ENCODE measurements at regions not wholly inside any gene's neighbourhood (a gene's known extent, or its start where the extent isn't known, plus 50 kb on each side); places are given as distances from the start of the nearest gene placed in this dataset.
A peak's percentile ranks its signal among the peaks of the same experiment; 100 is the strongest.

DNA sequence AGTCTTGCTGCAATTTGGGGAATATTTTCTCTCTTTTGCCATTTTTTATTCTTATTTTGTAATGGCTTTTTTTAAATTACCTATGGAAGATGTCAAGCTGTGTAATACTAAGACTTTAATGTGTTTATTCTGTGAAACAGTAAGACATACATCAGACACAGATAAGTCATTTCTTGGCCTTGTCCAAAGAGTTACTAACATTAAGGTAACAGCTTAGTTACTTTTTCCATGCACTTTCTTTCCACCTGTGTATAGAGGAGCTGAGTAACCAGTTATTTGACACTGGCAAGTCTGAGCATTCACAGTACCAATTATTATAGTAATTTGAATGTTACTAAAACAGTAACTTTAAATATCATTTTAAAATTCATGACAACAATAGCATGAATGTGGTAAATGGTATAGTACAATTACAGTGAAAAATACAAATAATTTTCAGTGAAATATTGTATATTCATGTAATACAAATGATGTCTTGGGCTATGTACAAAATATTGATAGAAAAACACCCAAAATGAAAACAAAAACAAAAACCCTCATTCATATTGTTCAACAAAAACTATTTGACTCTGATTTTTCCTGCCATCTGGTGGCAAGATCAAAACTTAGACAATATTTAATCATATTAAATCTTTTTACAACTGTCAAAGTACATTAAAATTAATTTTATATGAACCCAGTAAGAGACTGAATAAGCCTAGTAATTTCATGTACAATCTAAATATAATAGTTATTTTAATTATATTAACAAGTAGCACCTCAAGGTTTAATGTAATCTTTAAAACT is 259.8 kb upstream of the SEMA3A start:
- TF ChIP-seq, protein P1, sequence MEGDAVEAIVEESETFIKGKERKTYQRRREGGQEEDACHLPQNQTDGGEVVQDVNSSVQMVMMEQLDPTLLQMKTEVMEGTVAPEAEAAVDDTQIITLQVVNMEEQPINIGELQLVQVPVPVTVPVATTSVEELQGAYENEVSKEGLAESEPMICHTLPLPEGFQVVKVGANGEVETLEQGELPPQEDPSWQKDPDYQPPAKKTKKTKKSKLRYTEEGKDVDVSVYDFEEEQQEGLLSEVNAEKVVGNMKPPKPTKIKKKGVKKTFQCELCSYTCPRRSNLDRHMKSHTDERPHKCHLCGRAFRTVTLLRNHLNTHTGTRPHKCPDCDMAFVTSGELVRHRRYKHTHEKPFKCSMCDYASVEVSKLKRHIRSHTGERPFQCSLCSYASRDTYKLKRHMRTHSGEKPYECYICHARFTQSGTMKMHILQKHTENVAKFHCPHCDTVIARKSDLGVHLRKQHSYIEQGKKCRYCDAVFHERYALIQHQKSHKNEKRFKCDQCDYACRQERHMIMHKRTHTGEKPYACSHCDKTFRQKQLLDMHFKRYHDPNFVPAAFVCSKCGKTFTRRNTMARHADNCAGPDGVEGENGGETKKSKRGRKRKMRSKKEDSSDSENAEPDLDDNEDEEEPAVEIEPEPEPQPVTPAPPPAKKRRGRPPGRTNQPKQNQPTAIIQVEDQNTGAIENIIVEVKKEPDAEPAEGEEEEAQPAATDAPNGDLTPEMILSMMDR (IDR thresholded peaks at IDR 0.05): no peak
- Histone ChIP-seq H3K27me3 (ENCODE audit: insufficient read depth in 3 of 3, low read length in 2 of 3) (no peaks in the 10 kb centered on the region), H3K4me3 (no peak overlapping the region), H3K9me3 (no peaks in the 10 kb centered on the region), H3K27ac (no peak overlapping the region), H3K36me3 (ENCODE audit: insufficient read depth in 1 of 2, low read depth in 1 of 2) (no peaks in the 10 kb centered on the region), H3K4me1 (no peaks in the 10 kb centered on the region)
- DNase-seq (no peak), ATAC-seq (no peak)
- intact Hi-C loops (cut with DNase I): no loop called here

DNA sequence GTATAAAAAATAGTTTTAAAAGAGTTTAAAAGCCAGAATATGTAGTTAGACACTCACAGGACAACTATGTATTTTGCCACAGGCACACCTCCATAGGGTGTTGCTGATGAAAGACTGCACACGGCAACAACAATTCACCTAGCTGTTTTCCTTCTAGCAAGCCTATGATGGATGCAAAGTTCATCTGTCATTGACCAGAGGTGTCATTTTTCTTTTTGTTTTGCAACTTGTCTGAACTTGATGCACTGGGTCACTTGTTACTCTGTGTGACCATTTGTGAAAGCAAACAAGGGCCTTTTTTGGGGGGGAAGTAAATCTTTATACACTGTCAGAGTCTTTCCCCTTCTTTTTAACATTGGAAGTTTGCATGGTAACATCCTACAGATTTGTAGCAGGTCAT is 258.0 kb upstream of the SEMA3A start:
- H3K9me3 ChIP-seq: no peaks in the 10 kb centered on the region
- 84 to 96% (median 85%) methylated on average over 1 of the region's 1 CpG for WGBS, 3 donors
- H3K27me3 ChIP-seq (ENCODE audit: insufficient read depth in 3 of 3, low read length in 2 of 3): no peaks in the 10 kb centered on the region
- ATAC-seq (no peak), DNase-seq (no peak)
- TF ChIP-seq, protein P1 (IDR thresholded peaks at IDR 0.05): no peak
- H3K36me3 ChIP-seq (ENCODE audit: insufficient read depth in 1 of 2, low read depth in 1 of 2): no peaks in the 10 kb centered on the region
- no peaks in the 10 kb centered on the region for H3K4me1 ChIP-seq
- H3K27ac ChIP-seq: no peak overlapping the region
- intact Hi-C loops (cut with DNase I): no loop called here
- no peak overlapping the region for H3K4me3 ChIP-seq

DNA sequence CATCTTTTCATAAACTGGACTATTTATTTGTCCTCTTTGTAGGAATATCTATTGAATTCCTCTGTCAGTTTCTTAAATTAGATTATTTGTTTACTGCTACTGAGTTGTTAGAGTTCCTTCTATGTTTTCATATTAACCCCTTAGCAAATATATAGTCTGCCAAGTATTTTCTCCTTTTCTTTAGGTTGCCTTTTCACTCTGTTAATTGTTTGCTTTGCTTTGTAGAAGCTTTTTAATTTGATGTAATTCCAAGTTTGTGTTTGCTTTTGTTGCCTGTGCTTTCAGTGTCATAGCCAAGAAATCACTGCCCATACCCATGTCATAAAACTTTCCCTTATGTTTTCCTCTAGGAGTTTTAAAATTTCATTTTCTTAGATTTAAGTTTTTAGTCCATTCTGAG is 256.2 kb upstream of the SEMA3A start:
- Histone ChIP-seq H3K4me1 (no peaks in the 10 kb centered on the region), H3K27ac (no peak overlapping the region), H3K9me3 (no peaks in the 10 kb centered on the region), H3K36me3 (ENCODE audit: insufficient read depth in 1 of 2, low read depth in 1 of 2) (no peaks in the 10 kb centered on the region), H3K4me3 (no peak overlapping the region), H3K27me3 (ENCODE audit: insufficient read depth in 3 of 3, low read length in 2 of 3) (no peaks in the 10 kb centered on the region)
- TF ChIP-seq, protein P1 (IDR thresholded peaks at IDR 0.05): no peak
- intact Hi-C loops (cut with DNase I): no loop called here
- DNase-seq (no peak), ATAC-seq (no peak)

DNA sequence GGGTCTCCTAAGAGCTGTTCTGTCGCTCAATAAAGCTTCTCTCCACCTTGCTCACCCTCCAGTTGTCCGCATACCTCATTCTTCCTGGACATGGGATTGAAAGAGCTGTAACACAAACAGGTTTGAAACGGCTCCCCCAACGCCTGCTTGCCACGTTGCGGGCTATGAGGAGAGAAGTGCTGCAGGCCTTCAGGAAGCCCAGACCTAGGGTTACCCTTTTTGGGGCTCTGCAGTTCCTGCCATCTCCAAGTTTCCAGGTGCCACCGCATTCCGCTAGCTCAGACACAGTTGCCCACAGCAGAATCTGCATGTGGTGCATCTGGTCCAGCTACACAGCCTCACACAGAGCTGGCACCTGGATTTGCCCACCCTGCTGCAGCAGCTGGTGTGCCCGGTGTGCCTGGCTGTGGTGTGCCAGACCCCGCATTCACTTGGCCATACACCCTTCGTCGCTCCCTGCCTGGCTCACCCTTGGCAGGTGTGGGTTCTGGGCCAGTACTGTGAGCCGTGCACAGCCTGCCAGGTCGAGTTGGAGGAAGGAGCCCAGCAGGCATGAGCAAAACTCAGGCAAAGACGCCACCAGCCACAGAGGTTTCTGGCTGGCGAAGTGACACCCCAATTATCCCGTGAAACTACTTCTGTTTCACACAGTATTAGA is 253.2 kb upstream of the SEMA3A start:
- peak in 1 of 2 donors; percentile 30 for DNase-seq
- WGBS, 3 donors: 55 to 84% (median 66%) methylated on average over 17 of the region's 17 CpGs

More for the DNA sequence above, 253.2 kb upstream of the SEMA3A start:
- H3K4me1 ChIP-seq: no peaks in the 10 kb centered on the region
- no peaks in the 10 kb centered on the region for H3K27me3 ChIP-seq (ENCODE audit: insufficient read depth in 3 of 3, low read length in 2 of 3)
- no peak overlapping the region for H3K27ac ChIP-seq
- no peak for ATAC-seq
- H3K9me3 ChIP-seq: no peaks in the 10 kb centered on the region
- H3K4me3 ChIP-seq: no peak overlapping the region
- intact Hi-C loops (cut with DNase I): no loop called here
- TF ChIP-seq, protein P1 (IDR thresholded peaks at IDR 0.05): no peak
- H3K36me3 ChIP-seq (ENCODE audit: insufficient read depth in 1 of 2, low read depth in 1 of 2): no peaks in the 10 kb centered on the region
